ENCODE measurements at regions not wholly inside any gene's neighbourhood (a gene's known extent, or its start where the extent isn't known, plus 50 kb on each side); places are given as distances from the start of the nearest gene placed in this dataset.
"Not testable (repeated sequence)": the region's sequence is repeated elsewhere in the genome, so short reads cannot be mapped to it uniquely, and the experiment has no call there.

GRCh38 chr11:39809833-39810232 is 1649.6 kb downstream of the LRRC4C start:
- no peak for DNase-seq (ENCODE audit: low read depth)

- DNase-seq (ENCODE audit: low read depth), result no peak
These were observed 1651.5 kb downstream of the LRRC4C start for GRCh38 chr11:39807904-39808303.

- no peak for DNase-seq (ENCODE audit: low read depth)
These were observed 1652.8 kb downstream of the LRRC4C start for GRCh38 chr11:39806652-39807051.

GRCh38 chr11:39804271-39804670 is 1655.2 kb downstream of the LRRC4C start:
- DNase-seq (ENCODE audit: low read depth), result peak; percentile 20

- no peak for DNase-seq (ENCODE audit: low read depth)
These were observed 1672.8 kb downstream of the LRRC4C start for GRCh38 chr11:39786682-39787081.

GRCh38 chr11:39786281-39786680 is 1673.2 kb downstream of the LRRC4C start:
- DNase-seq (ENCODE audit: low read depth), result no peak

- no peak for DNase-seq (ENCODE audit: low read depth)
These were observed 1674.6 kb downstream of the LRRC4C start for GRCh38 chr11:39784873-39785272.

GRCh38 chr11:39780131-39780530 is 1679.3 kb downstream of the LRRC4C start:
- no peak for DNase-seq (ENCODE audit: low read depth)

- DNase-seq (ENCODE audit: low read depth), result no peak
These were observed 1682.4 kb downstream of the LRRC4C start for GRCh38 chr11:39777035-39777434.

GRCh38 chr11:39772525-39773137 is 1686.8 kb downstream of the LRRC4C start:
- DNase-seq (ENCODE audit: low read depth), result no peak

GRCh38 chr11:39768214-39768613 is 1691.2 kb downstream of the LRRC4C start:
- no peak for DNase-seq (ENCODE audit: low read depth)

- DNase-seq (ENCODE audit: low read depth), result no peak
These were observed 1714.1 kb downstream of the LRRC4C start for GRCh38 chr11:39745401-39745800.

GRCh38 chr11:39741066-39741465 is 1718.4 kb downstream of the LRRC4C start:
- no peak for DNase-seq (ENCODE audit: low read depth)

GRCh38 chr11:39736351-39736750 is 1723.1 kb downstream of the LRRC4C start:
- DNase-seq (ENCODE audit: low read depth), result not testable (repeated sequence)

- DNase-seq (ENCODE audit: low read depth), result no peak
These were observed 1727.5 kb downstream of the LRRC4C start for GRCh38 chr11:39732001-39732400.

- DNase-seq (ENCODE audit: low read depth), result no peak
These were observed 1734.4 kb downstream of the LRRC4C start for GRCh38 chr11:39725081-39725480.

GRCh38 chr11:39724404-39724803 is 1735.0 kb downstream of the LRRC4C start:
- DNase-seq (ENCODE audit: low read depth), result no peak

- DNase-seq (ENCODE audit: low read depth), result no peak
These were observed 1746.9 kb downstream of the LRRC4C start for GRCh38 chr11:39712581-39712980.

- DNase-seq (ENCODE audit: low read depth), result no peak
These were observed 1768.6 kb downstream of the LRRC4C start for GRCh38 chr11:39690856-39691255.

GRCh38 chr11:39683951-39684554 is 1775.4 kb downstream of the LRRC4C start:
- no peak for DNase-seq (ENCODE audit: low read depth)

- no peak for DNase-seq (ENCODE audit: low read depth)
These were observed 1776.0 kb downstream of the LRRC4C start for GRCh38 chr11:39683288-39683950.

- no peak for DNase-seq (ENCODE audit: low read depth)
These were observed 1778.0 kb downstream of the LRRC4C start for GRCh38 chr11:39681428-39681827.

GRCh38 chr11:39678996-39679395 is 1780.5 kb downstream of the LRRC4C start:
- DNase-seq (ENCODE audit: low read depth), result no peak

- DNase-seq (ENCODE audit: low read depth), result no peak
These were observed 1784.3 kb downstream of the LRRC4C start for GRCh38 chr11:39675171-39675570.

All from CMK (cell line).